Stomach (tissue), 4 donors: ENCODE measurements at regions not wholly inside any gene's neighbourhood (a gene's known extent, or its start where the extent isn't known, plus 50 kb on each side); places are given as distances from the start of the nearest gene placed in this dataset.

Experiments used
- POLR2A ChIP-seq, 4 donors: fragments of 450-650 bp; IDR thresholded peaks; one replicate each; pipeline ENCODE4 v1.6.1; 2016; ENCODE audit warnings: antibody characterized with exemption in 4 of 4, control low read depth in 2 of 4, mild to moderate bottlenecking in 1 of 4, moderate library complexity in 1 of 4
- TF ChIP-seq, protein P1 (sequence below), 7 experiments: fragments of 450-650 bp in 4 of 7; fragments of 200-600 bp in 3 of 7; sonication (generic) in 3 of 7; IDR thresholded peaks; one replicate each; pipeline ENCODE4 v1.5.1; 2016 to 2019; ENCODE audit warnings: antibody characterized with exemption in 7 of 7, control low read depth in 2 of 7, mild to moderate bottlenecking in 1 of 7

DNA sequence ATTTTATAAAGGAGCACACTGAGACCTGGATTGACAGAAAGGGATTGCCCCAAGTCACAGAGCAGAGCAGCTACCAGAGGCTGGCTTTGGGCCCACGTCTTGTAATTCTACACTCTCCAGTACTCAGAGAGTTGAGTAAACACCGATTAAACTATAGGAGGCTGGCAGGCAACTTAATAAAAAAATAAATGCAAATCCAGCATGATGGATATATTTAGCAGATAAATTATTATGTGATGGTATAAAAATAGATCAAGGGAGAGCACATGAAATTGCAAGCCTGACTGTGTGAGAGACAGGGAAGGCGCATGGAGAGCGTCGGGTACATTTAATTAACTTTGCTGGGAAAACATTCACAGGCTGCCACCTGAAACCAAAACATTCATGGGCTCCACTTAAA lies 87.7 kb upstream of the CCL2 start:
- TF ChIP-seq, protein P1, sequence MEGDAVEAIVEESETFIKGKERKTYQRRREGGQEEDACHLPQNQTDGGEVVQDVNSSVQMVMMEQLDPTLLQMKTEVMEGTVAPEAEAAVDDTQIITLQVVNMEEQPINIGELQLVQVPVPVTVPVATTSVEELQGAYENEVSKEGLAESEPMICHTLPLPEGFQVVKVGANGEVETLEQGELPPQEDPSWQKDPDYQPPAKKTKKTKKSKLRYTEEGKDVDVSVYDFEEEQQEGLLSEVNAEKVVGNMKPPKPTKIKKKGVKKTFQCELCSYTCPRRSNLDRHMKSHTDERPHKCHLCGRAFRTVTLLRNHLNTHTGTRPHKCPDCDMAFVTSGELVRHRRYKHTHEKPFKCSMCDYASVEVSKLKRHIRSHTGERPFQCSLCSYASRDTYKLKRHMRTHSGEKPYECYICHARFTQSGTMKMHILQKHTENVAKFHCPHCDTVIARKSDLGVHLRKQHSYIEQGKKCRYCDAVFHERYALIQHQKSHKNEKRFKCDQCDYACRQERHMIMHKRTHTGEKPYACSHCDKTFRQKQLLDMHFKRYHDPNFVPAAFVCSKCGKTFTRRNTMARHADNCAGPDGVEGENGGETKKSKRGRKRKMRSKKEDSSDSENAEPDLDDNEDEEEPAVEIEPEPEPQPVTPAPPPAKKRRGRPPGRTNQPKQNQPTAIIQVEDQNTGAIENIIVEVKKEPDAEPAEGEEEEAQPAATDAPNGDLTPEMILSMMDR (IDR thresholded peaks at IDR 0.05) = no peak
- TF ChIP-seq POLR2A (IDR thresholded peaks at IDR 0.05) = no peak
